HCT116 (cell line): ENCODE measurements at regions not wholly inside any gene's neighbourhood (a gene's known extent, or its start where the extent isn't known, plus 50 kb on each side); places are given as distances from the start of the nearest gene placed in this dataset.
"Not testable (repeated sequence)": the region's sequence is repeated elsewhere in the genome, so short reads cannot be mapped to it uniquely, and the experiment has no call there.

Source experiments
- ATAC-seq: fragments of 200-7000 bp; cut with Tn5 transposase; 2 replicates; pipeline ENCODE4 v1.9.1; 2020; ENCODE audit warnings: mild to moderate bottlenecking, moderate library complexity
- BruUV-seq: library from RNA; stranded (reverse); fragments of 400-500 nt; replicated peaks from 2 replicates; lab custom pipeline; 2021; lab: Mats Ljungman, UMichigan
- CTCF ChIA-PET: fragments of 300-600 bp; sonication (Branson Sonifier 250); formaldehyde crosslinking; loops from one replicate; lab custom pipeline; 2021; ENCODE audit warnings: antibody characterized with exemption; lab: Charles Lee
- POLR2A ChIA-PET: fragments of 300-600, 350-600 bp; sonication (Branson Sonifier 250); formaldehyde crosslinking; loops from one replicate; lab custom pipeline; 2021; ENCODE audit warnings: antibody characterized with exemption; lab: Charles Lee
- RAD21 ChIA-PET, 2 experiments: fragments of 300-600 bp; sonication (Branson Sonifier 250); formaldehyde crosslinking; loops; one replicate each; lab custom pipeline; 2023; ENCODE audit warnings: low total read pairs in 2 of 2; ENCODE audit not compliant: uncharacterized antibody in 2 of 2, unreplicated experiment in 2 of 2, low non-redundant PET in 1 of 2; lab: Charles Lee
- DNase-seq: peaks from one replicate; pipeline ENCODE4 v3.0.0-alpha.2; 2010; ENCODE audit warnings: low read depth, low spot score
- H2AFZ ChIP-seq: fragments of 200-600 bp; shearing (Covaris generic), sonication (generic); 2 replicates; pipeline ENCODE4 v1.6.1; 2017; ENCODE audit warnings: low read depth, mixed run types, mixed read lengths, antibody characterized with exemption, low read length; ENCODE audit not compliant: poor library complexity, severe bottlenecking
- H3K27ac ChIP-seq: 2 replicates; pipeline ENCODE4 v1.5.1; 2012; ENCODE audit warnings: low read depth, low read length
- H3K27me3 ChIP-seq: fragments of 200-600 bp; sonication (generic); 2 replicates; pipeline ENCODE4 v1.6.1; 2016; ENCODE audit warnings: mixed run types, low read length, mixed read lengths; ENCODE audit not compliant: insufficient read depth
- H3K36me3 ChIP-seq, 2 experiments: fragments of 200-500 bp in 1 of 2; fragments of 200-600 bp in 1 of 2; sonication (Bioruptor generic) in 1 of 2; sonication (generic) in 1 of 2; 2 replicates each; pipeline versions ENCODE4 v1.5.1 to v1.6.1; 2014 to 2016; ENCODE audit warnings: low read length in 2 of 2, inconsistent platforms in 1 of 2, mixed read lengths in 1 of 2, mixed run types in 1 of 2; ENCODE audit not compliant: insufficient read depth in 2 of 2, control insufficient read depth in 1 of 2
- H3K4me1 ChIP-seq, 2 experiments: fragments of 200-600 bp in 1 of 2; sonication (generic) in 1 of 2; 2 replicates each; pipeline versions ENCODE4 v1.5.1 to v1.6.1; 2012 to 2017; ENCODE audit warnings: low read length in 2 of 2, inconsistent platforms in 1 of 2, mild to moderate bottlenecking in 1 of 2, mixed read lengths in 1 of 2, mixed run types in 1 of 2, moderate library complexity in 1 of 2; ENCODE audit not compliant: insufficient read depth in 2 of 2, control insufficient read depth in 1 of 2
- H3K4me2 ChIP-seq: fragments of 200-600 bp; sonication (generic); 2 replicates; pipeline ENCODE4 v1.6.1; 2017; ENCODE audit warnings: mixed run types, low read length, mixed read lengths
- H3K4me3 ChIP-seq, 2 experiments: fragments of 200-600 bp in 1 of 2; sonication (generic) in 1 of 2; replicated peaks in 1 of 2; 2 replicates each; pipeline ENCODE4 v1.5.1; 2011 to 2016; ENCODE audit warnings: low read length in 2 of 2, control low read depth in 1 of 2, low read depth in 1 of 2, mild to moderate bottlenecking in 1 of 2, mixed read lengths in 1 of 2, mixed run types in 1 of 2
- H3K79me2 ChIP-seq: fragments of 200-600 bp; sonication (generic); 2 replicates; pipeline ENCODE4 v1.6.1; 2017; ENCODE audit warnings: mild to moderate bottlenecking, mixed run types, low read length, moderate library complexity, mixed read lengths; ENCODE audit not compliant: insufficient read depth
- H3K9ac ChIP-seq: fragments of 200-600 bp; sonication (generic); 2 replicates; pipeline ENCODE4 v1.6.1; 2016; ENCODE audit warnings: low read length, mixed read lengths
- H3K9me2 ChIP-seq: fragments of 200-600 bp; sonication (generic), shearing (Covaris generic); 2 replicates; pipeline ENCODE4 v1.6.1; 2017; ENCODE audit warnings: mixed run types, mild to moderate bottlenecking, moderate library complexity; ENCODE audit not compliant: insufficient read depth
- H3K9me3 ChIP-seq, 2 experiments: fragments of 200-500 bp in 1 of 2; fragments of 200-600 bp in 1 of 2; sonication (Bioruptor generic) in 1 of 2; sonication (generic) in 1 of 2; 2 replicates each; pipeline ENCODE4 v1.6.1; 2014 to 2017; ENCODE audit warnings: low read length in 2 of 2, mixed read lengths in 2 of 2, inconsistent platforms in 1 of 2, low read depth in 1 of 2, mild to moderate bottlenecking in 1 of 2, mixed run types in 1 of 2, moderate library complexity in 1 of 2; ENCODE audit not compliant: control insufficient read depth in 1 of 2, insufficient read depth in 1 of 2
- H4K20me1 ChIP-seq: fragments of 200-600 bp; sonication (generic), shearing (Covaris generic); 2 replicates; pipeline ENCODE4 v1.6.1; 2017; ENCODE audit warnings: mixed run types, mild to moderate bottlenecking, moderate library complexity; ENCODE audit not compliant: insufficient read depth
- intact Hi-C: fragments of 100-400 bp; cut with micrococcal nuclease; formaldehyde crosslinking; loops from 2 replicates; pipeline ENCODE4 v1.10.0; 2022

GRCh38 chr7:65145710-65146109 is 139.2 kb upstream of the ERV3-1 start:
- BruUV-seq, H3K27ac ChIP-seq, H3K27me3 ChIP-seq, H3K4me1 ChIP-seq, DNase-seq, POLR2A ChIA-PET, H3K36me3 ChIP-seq, H3K9ac ChIP-seq, intact Hi-C loops, H3K4me2 ChIP-seq, RAD21 ChIA-PET, H4K20me1 ChIP-seq, H2AFZ ChIP-seq, H3K9me2 ChIP-seq, ATAC-seq, H3K79me2 ChIP-seq, CTCF ChIA-PET, H3K9me3 ChIP-seq, H3K4me3 ChIP-seq: not testable (repeated sequence)

GRCh38 chr7:65145008-65145407 is 138.5 kb upstream of the ERV3-1 start:
- intact Hi-C loops, H4K20me1 ChIP-seq, H3K4me2 ChIP-seq, BruUV-seq, ATAC-seq, H3K79me2 ChIP-seq, H3K9me2 ChIP-seq, H3K27ac ChIP-seq, H3K4me3 ChIP-seq, H3K36me3 ChIP-seq, H2AFZ ChIP-seq, H3K4me1 ChIP-seq, H3K9ac ChIP-seq, H3K9me3 ChIP-seq, RAD21 ChIA-PET, H3K27me3 ChIP-seq, CTCF ChIA-PET, POLR2A ChIA-PET, DNase-seq: not testable (repeated sequence)

- H3K79me2 ChIP-seq, H4K20me1 ChIP-seq, H3K27ac ChIP-seq, H3K4me1 ChIP-seq, H3K9ac ChIP-seq, POLR2A ChIA-PET, H3K4me2 ChIP-seq, H3K4me3 ChIP-seq, DNase-seq, H3K9me3 ChIP-seq, H3K9me2 ChIP-seq, H3K27me3 ChIP-seq, H3K36me3 ChIP-seq, intact Hi-C loops, BruUV-seq, H2AFZ ChIP-seq, CTCF ChIA-PET, RAD21 ChIA-PET, ATAC-seq: not testable (repeated sequence)
Measured at GRCh38 chr7:65144557-65144956, 138.1 kb upstream of the ERV3-1 start.

GRCh38 chr7:65144119-65144518 is 137.6 kb upstream of the ERV3-1 start:
- H3K9me2 ChIP-seq, DNase-seq, POLR2A ChIA-PET, H3K4me2 ChIP-seq, H3K27ac ChIP-seq, H3K4me3 ChIP-seq, CTCF ChIA-PET, H3K79me2 ChIP-seq, RAD21 ChIA-PET, BruUV-seq, H3K27me3 ChIP-seq, ATAC-seq, H3K36me3 ChIP-seq, H3K4me1 ChIP-seq, H2AFZ ChIP-seq, intact Hi-C loops, H4K20me1 ChIP-seq, H3K9ac ChIP-seq, H3K9me3 ChIP-seq: not testable (repeated sequence)

- ATAC-seq, H3K4me3 ChIP-seq, H3K4me2 ChIP-seq, H3K9me3 ChIP-seq, H3K79me2 ChIP-seq, intact Hi-C loops, RAD21 ChIA-PET, H3K27ac ChIP-seq, H2AFZ ChIP-seq, H3K9ac ChIP-seq, BruUV-seq, H3K4me1 ChIP-seq, POLR2A ChIA-PET, H4K20me1 ChIP-seq, H3K27me3 ChIP-seq, H3K36me3 ChIP-seq, DNase-seq, H3K9me2 ChIP-seq, CTCF ChIA-PET: not testable (repeated sequence)
Measured at GRCh38 chr7:65141894-65142293, 135.4 kb upstream of the ERV3-1 start.
